ENCODE measurements at regions not wholly inside any gene's neighbourhood (a gene's known extent, or its start where the extent isn't known, plus 50 kb on each side); places are given as distances from the start of the nearest gene placed in this dataset.

DNA sequence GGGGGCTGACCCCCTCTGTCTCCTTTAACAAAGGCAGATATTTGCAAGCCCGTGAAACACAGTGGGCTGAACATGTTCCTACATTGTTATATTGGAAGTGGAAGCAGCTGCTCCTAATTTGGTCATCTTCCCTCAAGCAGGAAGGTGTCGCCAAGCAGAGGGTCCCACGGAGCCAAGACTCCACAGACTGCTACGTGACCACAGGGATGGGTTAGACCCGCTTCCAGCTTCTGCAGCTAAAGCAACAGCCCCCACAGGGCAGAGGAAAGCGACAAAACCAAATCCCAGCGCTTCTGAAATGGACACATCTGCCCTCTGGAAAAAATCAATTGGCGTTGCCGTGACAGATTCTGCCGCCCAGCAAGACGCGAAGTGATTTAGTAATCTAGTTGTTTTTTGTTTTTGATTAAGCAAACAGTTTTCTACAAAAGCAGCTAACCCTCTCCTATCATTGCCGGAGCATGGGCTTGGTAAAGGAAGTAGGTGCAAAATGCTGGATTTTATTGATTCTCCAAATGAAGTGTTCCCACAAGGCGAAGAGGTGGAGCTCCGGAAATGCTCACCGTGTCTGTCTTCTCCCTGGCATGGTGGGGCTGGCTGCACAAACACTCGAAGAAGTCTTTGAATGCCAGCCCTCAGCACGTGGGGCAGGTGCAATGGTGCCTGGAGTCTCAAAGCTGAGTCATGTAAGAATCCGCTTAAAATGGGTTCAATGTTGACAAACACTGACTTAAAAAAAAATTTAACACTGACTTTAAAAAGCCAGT, 79.4 kb upstream of the FRMD1 start:
- TF ChIP-seq CTCF (IDR thresholded peaks at IDR 0.05) = no peak
- TF ChIP-seq POLR2A (IDR thresholded peaks at IDR 0.05) = no peak

Data from heart left ventricle (tissue), 13 donors.